Trophoblast cell (in vitro differentiated cells and primary cell): ENCODE measurements at regions not wholly inside any gene's neighbourhood (a gene's known extent, or its start where the extent isn't known, plus 50 kb on each side); places are given as distances from the start of the nearest gene placed in this dataset.
"Not testable (repeated sequence)": the region's sequence is repeated elsewhere in the genome, so short reads cannot be mapped to it uniquely, and the experiment has no call there.

Source experiments
- DNase-seq, 2 donors: peaks; one replicate each; pipeline ENCODE4 v3.0.0-alpha.2; 2016
- H2AFZ ChIP-seq: 2 replicates; pipeline ENCODE4 v1.6.1; 2013; ENCODE audit warnings: low read length, moderate library complexity, mild to moderate bottlenecking; ENCODE audit not compliant: insufficient read depth, poor library complexity
- H2AK5ac ChIP-seq: 2 replicates; pipeline ENCODE4 v1.6.1; 2013; ENCODE audit warnings: mild to moderate bottlenecking, low read length
- H2BK120ac ChIP-seq: 2 replicates; pipeline ENCODE4 v1.6.1; 2013; ENCODE audit warnings: low read length, mild to moderate bottlenecking, moderate library complexity; ENCODE audit not compliant: insufficient read depth, poor library complexity
- H2BK12ac ChIP-seq: 2 replicates; pipeline ENCODE4 v1.6.1; 2013; ENCODE audit warnings: mild to moderate bottlenecking, low read length, moderate library complexity
- H2BK5ac ChIP-seq: 2 replicates; pipeline ENCODE4 v1.6.1; 2013; ENCODE audit warnings: low read length, low read depth, moderate library complexity, mild to moderate bottlenecking; ENCODE audit not compliant: poor library complexity
- H3K14ac ChIP-seq: 2 replicates; pipeline ENCODE4 v1.6.1; 2013; ENCODE audit warnings: mild to moderate bottlenecking, low read length
- H3K18ac ChIP-seq: 2 replicates; pipeline ENCODE4 v1.6.1; 2013; ENCODE audit warnings: mild to moderate bottlenecking, low read length
- H3K23ac ChIP-seq: 2 replicates; pipeline ENCODE4 v1.6.1; 2013; ENCODE audit warnings: low read length
- H3K27ac ChIP-seq: 2 replicates; pipeline ENCODE4 v1.5.1; 2013; ENCODE audit warnings: low read depth, mild to moderate bottlenecking, inconsistent platforms, low read length, moderate library complexity
- H3K27me3 ChIP-seq: 2 replicates; pipeline ENCODE4 v1.6.1; 2013; ENCODE audit warnings: inconsistent platforms, mild to moderate bottlenecking, low read length, moderate library complexity; ENCODE audit not compliant: insufficient read depth
- H3K36me3 ChIP-seq, 2 experiments: 1 replicate in 1 of 2; 2 replicates in 1 of 2; pipeline ENCODE4 v1.6.1; 2013; ENCODE audit warnings: low read length in 2 of 2, mild to moderate bottlenecking in 2 of 2, moderate library complexity in 1 of 2; ENCODE audit not compliant: insufficient read depth in 2 of 2, control insufficient read depth in 1 of 2
- H3K4ac ChIP-seq: 2 replicates; pipeline ENCODE4 v1.6.1; 2013; ENCODE audit warnings: low read depth, mild to moderate bottlenecking, low read length, moderate library complexity
- H3K4me1 ChIP-seq, 2 experiments: 1 replicate in 1 of 2; 2 replicates in 1 of 2; pipeline ENCODE4 v1.6.1; 2013; ENCODE audit warnings: low read length in 2 of 2, mild to moderate bottlenecking in 2 of 2, moderate library complexity in 1 of 2; ENCODE audit not compliant: insufficient read depth in 2 of 2, control insufficient read depth in 1 of 2
- H3K4me2 ChIP-seq: 2 replicates; pipeline ENCODE4 v1.6.1; 2013; ENCODE audit warnings: inconsistent platforms, mild to moderate bottlenecking, low read length, moderate library complexity
- H3K4me3 ChIP-seq: 2 replicates; pipeline ENCODE4 v1.5.1; 2013; ENCODE audit warnings: mild to moderate bottlenecking, low read depth, low read length, inconsistent platforms
- H3K79me1 ChIP-seq: one replicate; pipeline ENCODE4 v1.6.1; 2013; ENCODE audit warnings: low read length
- H3K79me2 ChIP-seq: 2 replicates; pipeline ENCODE4 v1.6.1; 2013; ENCODE audit warnings: low read length, mild to moderate bottlenecking; ENCODE audit not compliant: control insufficient read depth, insufficient read depth, poor library complexity
- H3K9ac ChIP-seq: 2 replicates; pipeline ENCODE4 v1.6.1; 2013; ENCODE audit warnings: mild to moderate bottlenecking, low read length
- H3K9me3 ChIP-seq: 2 replicates; pipeline ENCODE4 v1.6.1; 2013; ENCODE audit warnings: low read depth, mild to moderate bottlenecking, control low read depth, inconsistent platforms, low read length; ENCODE audit not compliant: insufficient read depth
- H4K12ac ChIP-seq: 2 replicates; pipeline ENCODE4 v1.6.1; 2013; ENCODE audit warnings: low read depth, mild to moderate bottlenecking, low read length, moderate library complexity
- H4K8ac ChIP-seq: 2 replicates; pipeline ENCODE4 v1.6.1; 2013; ENCODE audit warnings: low read depth, mild to moderate bottlenecking, low read length, moderate library complexity
- H4K91ac ChIP-seq: one replicate; pipeline ENCODE4 v1.6.1; 2013; ENCODE audit warnings: low read depth, mild to moderate bottlenecking, low read length, moderate library complexity
- WGBS: extraction: QIAGEN DNeasy Blood & Tissue Kit; methylation state at CpG from one replicate; pipeline ENCODE4 v1.1.7; 2013; ENCODE audit warnings: missing lambda C conversion rate; ENCODE audit not compliant: insufficient read length, insufficient coverage; ENCODE audit errors: extremely low coverage; 5-methylcytosine and 5-hydroxymethylcytosine counted together

DNA sequence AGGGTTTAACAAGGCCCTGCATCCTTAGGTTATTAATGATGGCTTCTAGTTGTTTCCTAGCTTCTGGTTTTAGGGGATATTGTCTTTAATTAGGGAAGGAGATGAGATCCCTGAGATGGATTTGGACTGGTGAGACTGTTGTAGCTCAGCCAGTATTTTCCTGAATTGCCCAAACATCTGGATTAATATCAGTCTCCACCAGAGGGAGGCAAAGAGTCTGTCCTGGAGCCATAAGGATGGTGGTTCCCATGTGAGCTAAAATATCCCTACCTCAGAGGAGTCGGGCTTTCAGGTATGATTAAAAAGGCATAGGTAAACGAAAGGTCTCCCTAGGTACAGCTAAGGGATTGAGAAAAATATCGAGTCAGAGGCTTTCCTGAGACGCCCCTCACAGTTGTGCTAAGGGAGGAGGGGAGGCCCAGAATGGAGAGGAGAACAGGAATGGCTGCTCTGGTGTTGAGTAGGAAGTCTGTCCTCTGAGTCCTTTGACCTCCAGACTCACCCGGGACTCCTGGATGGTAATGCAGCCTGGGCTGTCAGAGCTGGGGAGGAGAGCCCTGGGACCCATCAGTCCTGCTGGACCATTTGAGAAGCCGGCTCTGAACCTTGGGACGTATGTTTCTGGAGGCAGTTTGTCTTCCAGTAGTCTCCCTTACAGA lies 130.3 kb upstream of the PLGLB1 start:
- not testable (repeated sequence) for H3K4me2 ChIP-seq, H2BK120ac ChIP-seq, H4K8ac ChIP-seq, H2BK5ac ChIP-seq, H3K79me2 ChIP-seq, H3K9ac ChIP-seq, H3K36me3 ChIP-seq, DNase-seq, H3K27ac ChIP-seq, H3K4me1 ChIP-seq, H3K14ac ChIP-seq, H2AK5ac ChIP-seq, H2BK12ac ChIP-seq, H3K79me1 ChIP-seq, H3K18ac ChIP-seq, H3K27me3 ChIP-seq, H3K4me3 ChIP-seq, H2AFZ ChIP-seq, H4K91ac ChIP-seq, H3K23ac ChIP-seq, H4K12ac ChIP-seq, H3K9me3 ChIP-seq, H3K4ac ChIP-seq
- WGBS, result no CpG with 5 or more reads among the region's 7 CpGs

GRCh38 chr2:87174454-87174853 lies 152.8 kb upstream of the PLGLB1 start:
- H3K4ac ChIP-seq, H2BK12ac ChIP-seq, H3K4me2 ChIP-seq, H3K4me1 ChIP-seq, H4K91ac ChIP-seq, H3K23ac ChIP-seq, H3K36me3 ChIP-seq, H3K79me2 ChIP-seq, H3K27ac ChIP-seq, H2AFZ ChIP-seq, H3K14ac ChIP-seq, H4K12ac ChIP-seq, H4K8ac ChIP-seq, H3K18ac ChIP-seq, H3K4me3 ChIP-seq, H2AK5ac ChIP-seq, H3K79me1 ChIP-seq, DNase-seq, H3K9ac ChIP-seq, H3K27me3 ChIP-seq, H2BK5ac ChIP-seq, H3K9me3 ChIP-seq, H2BK120ac ChIP-seq: not testable (repeated sequence)
- no CpG with 5 or more reads among the region's 2 CpGs for WGBS

DNA sequence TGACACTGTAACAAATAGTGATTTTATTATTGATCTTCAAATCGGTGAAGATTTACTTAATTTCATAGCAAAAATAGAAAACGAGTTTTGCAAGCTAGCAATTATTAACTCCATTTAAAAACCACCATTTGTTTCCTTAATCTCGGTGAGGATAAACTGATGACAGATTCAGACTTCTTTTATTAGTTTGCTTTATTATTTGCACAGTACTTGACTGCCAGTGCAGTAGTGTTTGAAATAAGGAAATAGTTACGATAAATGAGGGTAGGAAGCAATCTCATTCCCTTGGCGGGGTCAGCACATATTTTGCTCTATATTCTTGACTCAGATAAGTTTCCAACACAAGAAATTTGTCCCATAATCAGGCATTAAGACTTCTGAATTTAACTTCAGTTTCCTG lies 161.7 kb upstream of the PLGLB1 start:
- H3K4me2 ChIP-seq, result not testable (repeated sequence)

GRCh38 chr2:87184260-87184659 lies 162.6 kb upstream of the PLGLB1 start:
- H3K4me3 ChIP-seq, H3K4me2 ChIP-seq, H4K91ac ChIP-seq, H4K8ac ChIP-seq, H2AFZ ChIP-seq, H4K12ac ChIP-seq, H3K79me2 ChIP-seq, H3K23ac ChIP-seq, DNase-seq, H3K4me1 ChIP-seq, H3K4ac ChIP-seq, H3K79me1 ChIP-seq, H3K36me3 ChIP-seq, H3K27ac ChIP-seq, H3K27me3 ChIP-seq, H3K18ac ChIP-seq, H2BK120ac ChIP-seq, H2BK12ac ChIP-seq, H2AK5ac ChIP-seq, H2BK5ac ChIP-seq, H3K14ac ChIP-seq, H3K9ac ChIP-seq, H3K9me3 ChIP-seq: not testable (repeated sequence)
- WGBS, result no CpG with 5 or more reads among the region's 3 CpGs

More for the DNA sequence above, 161.7 kb upstream of the PLGLB1 start:
- not testable (repeated sequence) for H4K8ac ChIP-seq, H2BK120ac ChIP-seq, H3K9ac ChIP-seq, H3K79me2 ChIP-seq, H4K91ac ChIP-seq, H3K4me3 ChIP-seq, H3K4me1 ChIP-seq, H3K27me3 ChIP-seq, H2BK12ac ChIP-seq, H2AK5ac ChIP-seq, H3K4ac ChIP-seq, H3K36me3 ChIP-seq, H3K79me1 ChIP-seq, H3K14ac ChIP-seq, H3K18ac ChIP-seq, H2BK5ac ChIP-seq, H3K9me3 ChIP-seq, H4K12ac ChIP-seq, H3K23ac ChIP-seq, H2AFZ ChIP-seq, DNase-seq, H3K27ac ChIP-seq
- WGBS, result no CpG with 5 or more reads among the region's 5 CpGs
